ENCODE measurements at regions not wholly inside any gene's neighbourhood (a gene's known extent, or its start where the extent isn't known, plus 50 kb on each side); places are given as distances from the start of the nearest gene placed in this dataset.

GRCh38 chr14:51507906-51508511, 143.7 kb upstream of the FRMD6 start:
- Histone ChIP-seq H3K4me1 (ENCODE audit: low read depth) (no peaks in the 10 kb centered on the region), H3K4me3 (no peak overlapping the region), H3K36me3 (ENCODE audit: low read depth) (no peaks in the 10 kb centered on the region), H3K9me3 (no peaks in the 10 kb centered on the region)
- DNase-seq (peak; percentile 44 to 63 (median 45)), ATAC-seq (peak; percentile 36)
- TF ChIP-seq, protein P1, sequence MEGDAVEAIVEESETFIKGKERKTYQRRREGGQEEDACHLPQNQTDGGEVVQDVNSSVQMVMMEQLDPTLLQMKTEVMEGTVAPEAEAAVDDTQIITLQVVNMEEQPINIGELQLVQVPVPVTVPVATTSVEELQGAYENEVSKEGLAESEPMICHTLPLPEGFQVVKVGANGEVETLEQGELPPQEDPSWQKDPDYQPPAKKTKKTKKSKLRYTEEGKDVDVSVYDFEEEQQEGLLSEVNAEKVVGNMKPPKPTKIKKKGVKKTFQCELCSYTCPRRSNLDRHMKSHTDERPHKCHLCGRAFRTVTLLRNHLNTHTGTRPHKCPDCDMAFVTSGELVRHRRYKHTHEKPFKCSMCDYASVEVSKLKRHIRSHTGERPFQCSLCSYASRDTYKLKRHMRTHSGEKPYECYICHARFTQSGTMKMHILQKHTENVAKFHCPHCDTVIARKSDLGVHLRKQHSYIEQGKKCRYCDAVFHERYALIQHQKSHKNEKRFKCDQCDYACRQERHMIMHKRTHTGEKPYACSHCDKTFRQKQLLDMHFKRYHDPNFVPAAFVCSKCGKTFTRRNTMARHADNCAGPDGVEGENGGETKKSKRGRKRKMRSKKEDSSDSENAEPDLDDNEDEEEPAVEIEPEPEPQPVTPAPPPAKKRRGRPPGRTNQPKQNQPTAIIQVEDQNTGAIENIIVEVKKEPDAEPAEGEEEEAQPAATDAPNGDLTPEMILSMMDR (IDR thresholded peaks at IDR 0.05), result no peak
- intact Hi-C loops (cut with DNase I, micrococcal nuclease), result no loop called here

DNA sequence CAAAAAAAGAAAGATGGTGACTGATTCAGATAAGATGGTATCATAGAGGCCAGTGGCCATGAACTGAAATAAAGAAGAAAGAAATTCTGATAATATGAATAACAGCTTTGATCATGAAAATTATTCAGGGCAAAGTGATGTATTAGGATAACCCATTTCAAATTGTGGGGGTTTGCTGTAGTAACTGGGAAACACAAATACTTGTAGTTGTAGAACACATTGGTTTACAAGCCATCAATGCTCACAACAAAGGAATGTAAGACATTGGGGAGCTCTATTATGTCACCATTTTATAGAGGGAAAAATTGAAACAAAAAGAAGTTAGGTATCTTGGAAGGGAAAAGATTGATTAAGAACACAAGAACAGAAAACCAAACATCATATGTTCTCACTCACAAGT, 140.4 kb upstream of the FRMD6 start:
- TF ChIP-seq, protein P1 (IDR thresholded peaks at IDR 0.05), result no peak
- ATAC-seq, result no peak
- intact Hi-C loops (cut with DNase I, micrococcal nuclease), result no loop called here
- H3K9me3 ChIP-seq, result no peaks in the 10 kb centered on the region
- H3K36me3 ChIP-seq (ENCODE audit: low read depth), result no peaks in the 10 kb centered on the region
- H3K4me3 ChIP-seq, result no peak overlapping the region
- DNase-seq, result no peak
- no peaks in the 10 kb centered on the region for H3K4me1 ChIP-seq (ENCODE audit: low read depth)

- ATAC-seq, result no peak
- intact Hi-C loops (cut with DNase I, micrococcal nuclease), result no loop called here
These were observed 139.4 kb upstream of the FRMD6 start for GRCh38 chr14:51512316-51512715.

DNA sequence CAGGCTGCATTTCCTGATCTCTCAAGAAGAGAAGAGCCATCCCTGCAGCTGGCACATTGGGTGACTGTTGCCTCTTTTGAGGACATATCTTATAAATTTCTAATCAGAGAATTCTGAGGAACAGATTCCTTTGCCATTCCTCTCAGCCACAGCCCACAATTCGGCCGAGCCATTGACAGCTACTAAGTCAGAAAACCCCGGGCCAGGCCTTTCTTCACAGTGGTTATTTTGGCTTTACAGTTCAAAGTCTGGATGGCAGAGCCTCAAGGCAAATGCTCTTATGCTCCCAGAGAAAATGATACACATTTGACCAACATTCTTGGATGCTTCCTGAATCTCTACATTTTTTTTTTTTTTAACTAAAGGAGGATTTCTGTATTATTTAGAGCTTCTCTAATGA, 138.4 kb upstream of the FRMD6 start:
- intact Hi-C loops (cut with DNase I, micrococcal nuclease), result no loop called here
- TF ChIP-seq, protein P1 (IDR thresholded peaks at IDR 0.05), result no peak
- no peak for ATAC-seq

More at GRCh38 chr14:51512316-51512715, 139.4 kb upstream of the FRMD6 start:
- Histone ChIP-seq H3K36me3 (ENCODE audit: low read depth) (no peaks in the 10 kb centered on the region), H3K9me3 (no peaks in the 10 kb centered on the region), H3K4me3 (no peak overlapping the region), H3K4me1 (ENCODE audit: low read depth) (no peaks in the 10 kb centered on the region)
- TF ChIP-seq, protein P1 (IDR thresholded peaks at IDR 0.05), result no peak
- no peak for DNase-seq

DNA sequence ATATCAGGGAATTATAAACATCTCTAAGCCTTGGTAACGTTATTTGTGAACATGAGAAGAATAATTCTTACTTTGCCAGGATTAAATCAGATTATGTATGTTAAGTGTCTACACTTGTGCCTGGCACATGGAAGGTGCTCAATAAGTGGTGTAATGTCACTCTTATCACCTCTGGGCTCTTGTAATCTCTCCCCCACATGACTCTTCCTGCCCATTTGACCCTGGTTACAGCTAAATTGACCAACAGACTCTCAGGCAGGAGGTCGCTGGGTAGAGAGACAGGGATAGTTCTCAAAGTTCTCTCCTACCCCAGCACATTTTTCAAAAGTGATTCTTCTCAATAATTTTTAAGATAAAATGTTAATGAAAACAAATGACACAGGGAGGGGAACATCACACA, 137.8 kb upstream of the FRMD6 start:
- DNase-seq (no peak), ATAC-seq (no peak)
- Histone ChIP-seq H3K4me3 (no peak overlapping the region), H3K36me3 (ENCODE audit: low read depth) (no peaks in the 10 kb centered on the region), H3K9me3 (no peaks in the 10 kb centered on the region), H3K4me1 (ENCODE audit: low read depth) (no peaks in the 10 kb centered on the region)
- intact Hi-C loops (cut with DNase I, micrococcal nuclease), result no loop called here
- TF ChIP-seq, protein P1 (IDR thresholded peaks at IDR 0.05), result no peak

More for the DNA sequence above, 138.4 kb upstream of the FRMD6 start:
- H3K4me1 ChIP-seq (ENCODE audit: low read depth), result no peaks in the 10 kb centered on the region
- H3K4me3 ChIP-seq, result no peak overlapping the region
- no peaks in the 10 kb centered on the region for H3K36me3 ChIP-seq (ENCODE audit: low read depth)
- DNase-seq, result no peak
- no peaks in the 10 kb centered on the region for H3K9me3 ChIP-seq

GRCh38 chr14:51515611-51516010, 136.1 kb upstream of the FRMD6 start:
- no peaks in the 10 kb centered on the region for H3K36me3 ChIP-seq (ENCODE audit: low read depth)
- no peak for DNase-seq
- no peaks in the 10 kb centered on the region for H3K9me3 ChIP-seq
- H3K4me3 ChIP-seq, result no peak overlapping the region
- ATAC-seq, result no peak
- TF ChIP-seq, protein P1 (IDR thresholded peaks at IDR 0.05), result no peak
- no peaks in the 10 kb centered on the region for H3K4me1 ChIP-seq (ENCODE audit: low read depth)
- intact Hi-C loops (cut with DNase I, micrococcal nuclease), result no loop called here

Data from mucosa of descending colon (tissue), 3 donors.